ENCODE measurements at regions not wholly inside any gene's neighbourhood (a gene's known extent, or its start where the extent isn't known, plus 50 kb on each side); places are given as distances from the start of the nearest gene placed in this dataset.

DNA sequence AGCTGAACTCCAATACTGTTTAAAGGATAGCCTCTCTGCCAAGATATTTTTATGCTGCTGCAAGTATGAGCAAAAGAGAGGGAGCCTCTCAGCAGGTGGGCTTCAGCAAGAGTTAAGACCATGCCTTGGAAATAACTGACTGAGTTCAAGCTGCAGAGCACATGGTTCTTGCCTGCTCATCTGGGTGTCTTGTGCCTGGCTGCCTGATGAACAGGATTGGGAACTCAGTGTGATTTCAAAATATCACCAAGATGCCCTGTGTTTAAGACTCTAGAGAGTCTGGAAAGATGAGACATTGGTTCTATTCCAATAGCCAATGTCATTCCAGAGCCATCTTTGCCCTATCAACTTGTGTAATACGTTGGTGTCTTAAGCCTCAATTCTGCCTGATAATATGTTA, 147.5 kb upstream of the VEPH1 start:
- H3K79me2 ChIP-seq (ENCODE audit: insufficient read depth, low read depth) = no peaks in the 10 kb centered on the region
- no peak overlapping the region for H3K9ac ChIP-seq
- H4K20me1 ChIP-seq (ENCODE audit: insufficient read depth) = no peaks in the 10 kb centered on the region
- no peak overlapping the region; the same call in 1 of the 2 replicates for H3K4me2 ChIP-seq
- no peaks in the 10 kb centered on the region for H3K27me3 ChIP-seq (ENCODE audit: insufficient read depth, low read depth)
- no peak overlapping the region for H3K4me3 ChIP-seq (IDR thresholded peaks at IDR 0.05; ENCODE audit: insufficient read depth, low read depth, low read length)
- no peak overlapping the region for H3K27ac ChIP-seq
- TF ChIP-seq, protein P1, sequence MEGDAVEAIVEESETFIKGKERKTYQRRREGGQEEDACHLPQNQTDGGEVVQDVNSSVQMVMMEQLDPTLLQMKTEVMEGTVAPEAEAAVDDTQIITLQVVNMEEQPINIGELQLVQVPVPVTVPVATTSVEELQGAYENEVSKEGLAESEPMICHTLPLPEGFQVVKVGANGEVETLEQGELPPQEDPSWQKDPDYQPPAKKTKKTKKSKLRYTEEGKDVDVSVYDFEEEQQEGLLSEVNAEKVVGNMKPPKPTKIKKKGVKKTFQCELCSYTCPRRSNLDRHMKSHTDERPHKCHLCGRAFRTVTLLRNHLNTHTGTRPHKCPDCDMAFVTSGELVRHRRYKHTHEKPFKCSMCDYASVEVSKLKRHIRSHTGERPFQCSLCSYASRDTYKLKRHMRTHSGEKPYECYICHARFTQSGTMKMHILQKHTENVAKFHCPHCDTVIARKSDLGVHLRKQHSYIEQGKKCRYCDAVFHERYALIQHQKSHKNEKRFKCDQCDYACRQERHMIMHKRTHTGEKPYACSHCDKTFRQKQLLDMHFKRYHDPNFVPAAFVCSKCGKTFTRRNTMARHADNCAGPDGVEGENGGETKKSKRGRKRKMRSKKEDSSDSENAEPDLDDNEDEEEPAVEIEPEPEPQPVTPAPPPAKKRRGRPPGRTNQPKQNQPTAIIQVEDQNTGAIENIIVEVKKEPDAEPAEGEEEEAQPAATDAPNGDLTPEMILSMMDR (conservative IDR thresholded peaks at IDR 0.05; ENCODE audit: low read depth, low read length) = no peak
- no peak overlapping the region for H2AFZ ChIP-seq (ENCODE audit: low read depth)
- no peaks in the 10 kb centered on the region for H3K36me3 ChIP-seq (ENCODE audit: insufficient read depth)
- H3K4me1 ChIP-seq (ENCODE audit: low read depth, poor library complexity, severe bottlenecking) = peaks cover 14% of the 10 kb centered on the region

DNA sequence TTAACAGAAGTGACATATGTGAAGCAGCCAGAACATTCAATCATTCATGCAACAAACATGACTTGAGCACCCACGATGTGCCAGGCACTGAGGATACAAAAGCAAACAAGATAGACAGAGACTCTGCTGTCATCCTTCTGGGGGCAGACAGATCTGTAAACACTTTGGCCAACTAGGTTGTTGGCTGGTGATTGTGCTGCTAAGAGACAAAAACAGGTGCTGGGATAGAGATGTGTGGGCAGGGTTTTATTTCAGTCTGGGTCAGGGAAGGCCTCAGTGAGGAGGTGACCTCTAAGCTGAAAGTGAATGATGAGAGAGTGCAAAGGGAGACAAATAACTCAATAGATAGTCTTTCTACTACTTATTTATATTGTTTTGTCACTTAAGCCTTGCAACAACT, 147.0 kb upstream of the VEPH1 start:
- peaks cover 14% of the 10 kb centered on the region for H3K4me1 ChIP-seq (ENCODE audit: low read depth, poor library complexity, severe bottlenecking)
- TF ChIP-seq, protein P1 (conservative IDR thresholded peaks at IDR 0.05; ENCODE audit: low read depth, low read length) = no peak
- H3K9ac ChIP-seq = no peak overlapping the region
- peak overlapping the region; percentile 33 for H3K4me2 ChIP-seq
- peak overlapping the region; percentile 10; the same call in 1 of the 2 replicates for H2AFZ ChIP-seq (ENCODE audit: low read depth)
- H3K4me3 ChIP-seq (IDR thresholded peaks at IDR 0.05; ENCODE audit: insufficient read depth, low read depth, low read length) = no peak overlapping the region
- no peaks in the 10 kb centered on the region for H3K36me3 ChIP-seq (ENCODE audit: insufficient read depth)
- H3K79me2 ChIP-seq (ENCODE audit: insufficient read depth, low read depth) = no peaks in the 10 kb centered on the region
- peak overlapping the region; percentile 7; the same call in 1 of the 2 replicates for H3K27ac ChIP-seq
- no peaks in the 10 kb centered on the region for H4K20me1 ChIP-seq (ENCODE audit: insufficient read depth)
- H3K27me3 ChIP-seq (ENCODE audit: insufficient read depth, low read depth) = no peaks in the 10 kb centered on the region

DNA sequence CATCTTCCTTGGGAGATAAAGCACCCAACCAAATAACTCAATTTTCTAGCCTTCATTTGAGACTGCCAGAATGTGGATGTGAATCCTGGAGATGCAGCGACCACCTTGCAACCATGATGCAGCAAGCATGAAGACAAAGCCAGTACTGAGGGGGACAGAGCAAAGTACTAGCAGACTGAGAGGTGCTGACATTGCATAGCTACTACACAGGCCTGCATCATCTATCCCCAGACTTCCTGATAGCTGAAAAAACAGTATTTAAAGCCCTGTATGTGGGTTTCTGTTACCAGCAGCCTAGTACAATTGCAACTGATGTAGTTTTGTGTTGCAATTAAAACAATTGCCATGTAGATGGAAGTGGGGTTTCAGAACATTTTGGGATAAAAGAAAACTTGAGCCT, 146.3 kb upstream of the VEPH1 start:
- TF ChIP-seq, protein P1 (conservative IDR thresholded peaks at IDR 0.05; ENCODE audit: low read depth, low read length) = no peak
- no peaks in the 10 kb centered on the region for H3K79me2 ChIP-seq (ENCODE audit: insufficient read depth, low read depth)
- peak overlapping the region; percentile 33 for H3K4me2 ChIP-seq

DNA sequence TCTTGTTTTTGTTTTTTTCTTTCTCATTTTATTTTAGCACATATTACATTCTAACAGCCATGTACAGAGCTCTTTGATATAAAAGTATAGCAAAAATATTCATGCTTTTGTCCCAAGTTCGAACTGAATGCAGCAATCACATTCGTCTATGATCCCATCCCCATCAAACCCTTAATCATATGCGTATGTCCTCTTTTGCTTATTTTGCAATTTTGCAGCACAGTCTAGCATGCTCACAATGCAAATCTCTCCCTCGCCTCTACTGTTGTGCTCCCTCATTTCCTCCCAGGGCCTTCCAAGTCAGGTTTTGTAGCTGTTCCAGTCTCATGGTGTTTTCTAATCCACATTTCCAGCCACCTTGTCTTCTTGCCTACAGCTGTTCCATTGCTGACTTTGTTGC, 144.6 kb upstream of the VEPH1 start:
- Histone ChIP-seq H3K27ac (no peak overlapping the region), H3K79me2 (ENCODE audit: insufficient read depth, low read depth) (no peaks in the 10 kb centered on the region), H3K9ac (no peak overlapping the region), H3K4me2 (no peak overlapping the region), H3K36me3 (ENCODE audit: insufficient read depth) (no peaks in the 10 kb centered on the region), H3K4me1 (ENCODE audit: low read depth, poor library complexity, severe bottlenecking) (peaks cover 14% of the 10 kb centered on the region), H3K4me3 (IDR thresholded peaks at IDR 0.05; ENCODE audit: insufficient read depth, low read depth, low read length) (no peak overlapping the region), H3K27me3 (ENCODE audit: insufficient read depth, low read depth) (no peaks in the 10 kb centered on the region), H4K20me1 (ENCODE audit: insufficient read depth) (no peaks in the 10 kb centered on the region), H2AFZ (ENCODE audit: low read depth) (no peak overlapping the region)
- TF ChIP-seq, protein P1 (conservative IDR thresholded peaks at IDR 0.05; ENCODE audit: low read depth, low read length) = no peak

More for the DNA sequence above, 146.3 kb upstream of the VEPH1 start:
- Histone ChIP-seq H2AFZ (ENCODE audit: low read depth) (peak overlapping the region; percentile 10; the same call in 1 of the 2 replicates), H3K4me3 (IDR thresholded peaks at IDR 0.05; ENCODE audit: insufficient read depth, low read depth, low read length) (no peak overlapping the region), H3K36me3 (ENCODE audit: insufficient read depth) (no peaks in the 10 kb centered on the region), H3K9ac (no peak overlapping the region), H3K27ac (no peak overlapping the region; the same call in 1 of the 2 replicates), H3K27me3 (ENCODE audit: insufficient read depth, low read depth) (no peaks in the 10 kb centered on the region), H4K20me1 (ENCODE audit: insufficient read depth) (no peaks in the 10 kb centered on the region), H3K4me1 (ENCODE audit: low read depth, poor library complexity, severe bottlenecking) (peaks cover 14% of the 10 kb centered on the region)

Measured in KMS-11 (cell line).